A673 (cell line): ENCODE measurements at regions not wholly inside any gene's neighbourhood (a gene's known extent, or its start where the extent isn't known, plus 50 kb on each side); places are given as distances from the start of the nearest gene placed in this dataset.
"Not testable (repeated sequence)": the region's sequence is repeated elsewhere in the genome, so short reads cannot be mapped to it uniquely, and the experiment has no call there.

ENCODE experiments used
- CTCF ChIP-seq: fragments of 300-800, 200-600 bp; sonication (generic); conservative IDR thresholded peaks from 2 replicates; pipeline ENCODE4 v1.5.1; 2017; ENCODE audit warnings: low read depth, mild to moderate bottlenecking, antibody characterized with exemption, low read length, moderate library complexity, mixed read lengths
- EZH2 ChIP-seq: fragments of 200-600 bp; sonication (generic); IDR thresholded peaks from 2 replicates; pipeline ENCODE4 v1.6.1; 2017; ENCODE audit warnings: borderline replicate concordance, low read depth, mild to moderate bottlenecking, mixed read lengths, antibody characterized with exemption, low read length; ENCODE audit not compliant: poor library complexity, severe bottlenecking

- not testable (repeated sequence) for TF ChIP-seq CTCF, EZH2
Observed at GRCh38 chr7:35887430-35887829, 86.6 kb downstream of the SEPTIN7 start.
